ENCODE measurements at regions not wholly inside any gene's neighbourhood (a gene's known extent, or its start where the extent isn't known, plus 50 kb on each side); places are given as distances from the start of the nearest gene placed in this dataset.

DNA sequence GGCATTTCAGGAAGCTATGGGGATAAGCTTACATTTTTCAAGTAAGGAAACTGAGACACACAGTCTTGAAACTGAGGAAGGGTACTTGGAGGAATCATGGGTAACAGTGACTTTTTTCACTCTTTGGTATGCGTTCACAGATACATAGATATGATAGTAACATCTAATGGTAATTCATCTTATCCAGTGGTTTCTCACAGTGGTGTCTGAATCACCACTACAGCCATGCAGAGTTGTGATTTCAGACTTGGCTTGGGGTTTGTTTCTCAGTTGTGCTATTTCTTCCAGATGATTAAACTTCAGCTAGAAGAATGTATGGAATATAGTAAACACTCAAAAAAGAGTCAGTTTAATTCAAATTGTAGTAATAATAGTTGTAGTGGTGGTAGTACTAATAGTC lies 239.1 kb upstream of the NUDT12 start:
- TF ChIP-seq, protein P1, sequence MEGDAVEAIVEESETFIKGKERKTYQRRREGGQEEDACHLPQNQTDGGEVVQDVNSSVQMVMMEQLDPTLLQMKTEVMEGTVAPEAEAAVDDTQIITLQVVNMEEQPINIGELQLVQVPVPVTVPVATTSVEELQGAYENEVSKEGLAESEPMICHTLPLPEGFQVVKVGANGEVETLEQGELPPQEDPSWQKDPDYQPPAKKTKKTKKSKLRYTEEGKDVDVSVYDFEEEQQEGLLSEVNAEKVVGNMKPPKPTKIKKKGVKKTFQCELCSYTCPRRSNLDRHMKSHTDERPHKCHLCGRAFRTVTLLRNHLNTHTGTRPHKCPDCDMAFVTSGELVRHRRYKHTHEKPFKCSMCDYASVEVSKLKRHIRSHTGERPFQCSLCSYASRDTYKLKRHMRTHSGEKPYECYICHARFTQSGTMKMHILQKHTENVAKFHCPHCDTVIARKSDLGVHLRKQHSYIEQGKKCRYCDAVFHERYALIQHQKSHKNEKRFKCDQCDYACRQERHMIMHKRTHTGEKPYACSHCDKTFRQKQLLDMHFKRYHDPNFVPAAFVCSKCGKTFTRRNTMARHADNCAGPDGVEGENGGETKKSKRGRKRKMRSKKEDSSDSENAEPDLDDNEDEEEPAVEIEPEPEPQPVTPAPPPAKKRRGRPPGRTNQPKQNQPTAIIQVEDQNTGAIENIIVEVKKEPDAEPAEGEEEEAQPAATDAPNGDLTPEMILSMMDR (IDR thresholded peaks at IDR 0.05; ENCODE audit: extremely low read depth in 1 of 2, insufficient read depth in 1 of 2, low read depth in 1 of 2, low read length in 2 of 2): no peak
- no peak for TF ChIP-seq JUN (IDR thresholded peaks at IDR 0.05; ENCODE audit: borderline replicate concordance, insufficient read depth, insufficient read length, low read depth)

Data from endothelial cell of umbilical vein (primary cell).